HG03460 (cell line): ENCODE measurements at regions not wholly inside any gene's neighbourhood (a gene's known extent, or its start where the extent isn't known, plus 50 kb on each side); places are given as distances from the start of the nearest gene placed in this dataset.
"Not testable (repeated sequence)": the region's sequence is repeated elsewhere in the genome, so short reads cannot be mapped to it uniquely, and the experiment has no call there.

Experiments used
- ATAC-seq: cut with Tn5 transposase; IDR thresholded peaks from one replicate; pipeline ENCODE4 v1.9.1; 2021; ENCODE audit not compliant: unreplicated experiment

DNA sequence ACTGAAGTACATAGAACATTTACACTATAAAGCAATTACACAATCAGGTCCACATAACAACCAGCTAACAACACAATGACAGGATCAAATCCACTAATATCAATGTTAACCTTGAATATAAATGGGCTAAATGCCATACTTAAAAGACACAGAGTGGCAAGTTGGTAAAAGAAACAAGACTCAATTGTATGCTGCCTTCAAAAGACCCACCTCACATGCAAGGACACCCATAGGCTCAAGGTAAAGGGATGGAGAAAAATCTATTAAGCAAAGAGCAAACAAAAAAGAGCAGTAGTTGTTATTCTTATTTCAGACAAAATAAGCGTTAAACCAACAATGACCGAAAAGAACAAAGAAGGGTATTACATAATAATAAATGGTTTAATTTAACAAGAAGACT is 183.3 kb downstream of the PYDC2 start:
- no peak for ATAC-seq

DNA sequence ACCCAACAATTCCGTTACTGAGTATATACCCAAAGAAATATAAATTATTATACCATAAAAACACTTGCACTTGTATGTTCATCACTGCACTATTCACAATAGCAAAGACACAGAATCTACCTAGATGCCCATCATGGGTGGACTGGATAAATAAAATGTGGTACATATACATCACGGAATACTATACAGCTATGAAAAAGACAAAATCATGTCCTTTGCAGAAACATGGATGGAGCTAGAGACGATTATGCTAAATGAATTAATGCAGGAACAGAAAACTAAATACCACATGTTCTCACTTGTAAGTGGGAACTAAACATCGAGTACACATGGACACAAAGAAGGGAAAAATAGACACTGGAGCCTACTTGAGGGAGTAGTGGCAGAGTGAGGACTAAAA is 185.3 kb downstream of the PYDC2 start:
- no peak for ATAC-seq

- ATAC-seq, result no peak
Observed at GRCh38 chr3:191648787-191649186, 187.8 kb downstream of the PYDC2 start.

- ATAC-seq, result no peak
Observed at GRCh38 chr3:191649626-191650025, 188.7 kb downstream of the PYDC2 start.

- ATAC-seq, result not testable (repeated sequence)
Observed at GRCh38 chr3:191658781-191659419, 197.9 kb downstream of the PYDC2 start.

DNA sequence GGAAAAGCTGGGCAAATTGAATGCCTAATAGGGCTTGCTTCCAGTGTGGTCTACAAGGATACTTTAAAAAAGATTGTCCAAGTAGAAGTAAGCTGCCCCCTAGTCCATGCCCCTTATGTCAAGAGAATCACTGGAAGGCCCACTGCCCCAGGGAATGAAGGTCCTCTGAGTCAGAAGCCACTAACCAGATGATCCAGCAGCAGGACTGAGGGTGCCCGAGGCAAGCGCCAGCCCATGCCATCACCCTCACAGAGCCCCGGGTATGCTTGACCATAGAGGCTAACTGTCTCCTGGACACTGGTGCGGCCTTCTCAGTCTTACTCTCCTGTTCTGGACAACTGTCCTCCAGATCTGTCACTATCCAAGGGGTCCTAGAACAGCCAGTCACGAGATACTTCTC is 201.2 kb downstream of the PYDC2 start:
- ATAC-seq, result not testable (repeated sequence)

- no peak for ATAC-seq
Observed at GRCh38 chr3:191680989-191681597, 220.1 kb downstream of the PYDC2 start.

DNA sequence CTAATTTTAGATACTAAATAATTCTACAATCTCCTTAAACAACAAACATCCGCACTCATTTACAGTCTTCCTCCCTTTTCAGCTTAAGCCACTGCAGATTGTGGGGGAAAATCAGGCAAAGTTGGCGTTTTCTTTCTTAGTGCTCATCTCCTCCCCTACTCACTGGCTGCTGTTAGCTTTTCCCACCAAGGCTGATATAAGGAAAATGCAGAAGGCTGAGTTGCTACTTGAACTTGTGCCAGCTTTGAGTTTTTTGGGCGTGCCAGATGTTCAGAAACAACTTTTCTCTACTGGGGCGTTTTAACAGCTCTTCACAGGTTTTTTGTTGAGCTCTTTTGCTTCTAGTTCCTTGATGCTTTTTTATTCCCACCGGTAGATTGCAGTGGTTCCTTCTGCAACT is 222.0 kb downstream of the PYDC2 start:
- ATAC-seq, result no peak

DNA sequence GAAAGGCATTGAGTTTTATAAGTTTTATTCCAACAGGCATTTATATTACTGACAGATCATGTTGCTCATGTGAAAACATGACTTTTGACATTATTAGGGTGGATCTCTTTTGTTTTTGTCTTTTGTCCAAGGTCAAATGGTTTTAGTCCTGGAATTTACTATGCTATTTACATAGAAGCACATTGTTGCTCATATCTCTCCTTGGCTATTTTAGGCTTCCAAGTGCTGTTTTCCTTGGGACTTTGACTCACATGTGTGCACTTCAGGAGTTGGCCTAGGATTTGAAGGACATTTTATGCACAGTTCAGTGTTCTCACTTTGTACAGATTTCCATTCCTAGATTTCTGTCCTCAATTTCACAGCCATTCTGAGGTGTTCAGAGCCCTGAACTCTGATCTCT is 225.7 kb downstream of the PYDC2 start:
- no peak for ATAC-seq

DNA sequence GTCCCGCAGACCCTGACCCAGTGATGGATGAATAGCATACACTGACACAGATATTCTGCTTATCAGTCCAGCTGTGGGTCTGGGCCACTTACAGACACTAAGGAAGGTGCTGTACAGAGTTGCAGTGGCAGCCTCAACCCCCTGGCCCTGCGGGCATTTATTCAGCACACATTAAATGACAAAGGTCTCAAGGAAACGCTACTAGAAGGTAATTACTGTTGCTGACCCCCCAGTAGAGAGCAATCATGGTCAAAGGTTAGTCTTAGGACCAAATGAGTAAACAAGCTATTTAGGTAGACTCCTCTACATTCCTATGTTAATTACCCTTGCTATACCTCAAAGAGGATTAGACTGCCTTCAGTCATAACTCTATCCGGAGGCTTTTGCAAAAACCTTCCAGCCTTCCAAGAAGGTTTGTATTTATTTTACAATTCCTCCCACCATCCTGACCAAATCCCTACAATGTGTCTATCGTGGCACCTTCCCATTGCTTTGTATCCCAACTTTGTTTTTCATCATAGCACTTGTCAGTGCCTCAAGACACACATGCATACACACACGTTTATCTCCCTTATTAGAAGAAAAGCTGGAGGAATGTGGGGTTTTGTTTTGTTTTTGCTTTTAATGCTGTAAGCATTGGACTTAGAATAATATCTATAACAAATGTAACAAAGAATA is 227.9 kb downstream of the PYDC2 start:
- no peak for ATAC-seq

- ATAC-seq, result not testable (repeated sequence)
Observed at GRCh38 chr3:191691184-191691583, 230.2 kb downstream of the PYDC2 start.

DNA sequence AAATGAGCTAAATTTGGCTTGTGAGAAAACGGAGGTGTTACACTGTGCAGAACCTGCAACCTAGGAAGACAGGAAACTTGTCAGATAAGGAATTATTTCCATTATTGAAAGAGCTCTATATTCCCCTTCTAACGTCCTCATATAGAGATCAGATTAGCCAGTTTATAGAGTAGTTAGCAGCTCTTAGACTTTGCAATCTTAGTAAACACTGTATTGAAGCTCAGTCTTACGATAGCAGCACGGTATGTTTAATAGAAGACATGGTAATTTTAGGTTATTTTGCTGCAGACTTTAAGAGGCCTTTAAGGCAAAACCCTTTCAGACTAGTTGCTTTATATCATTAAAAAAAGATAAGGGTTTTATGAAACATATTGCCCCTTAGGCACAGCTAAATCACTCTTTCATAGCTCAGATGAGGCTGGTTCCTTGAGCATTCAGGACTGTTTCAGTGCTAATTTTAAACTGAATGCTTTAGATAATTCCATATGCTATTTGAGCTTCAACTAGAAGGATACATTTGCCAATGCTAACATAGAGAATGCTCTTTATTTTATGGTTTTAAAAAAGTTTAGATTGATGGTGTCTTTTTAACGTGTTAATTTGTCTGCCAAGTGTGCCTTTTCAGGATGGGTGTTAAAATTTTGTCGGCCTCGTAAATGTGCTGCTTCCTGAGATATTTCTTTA is 234.3 kb downstream of the PYDC2 start:
- no peak for ATAC-seq

DNA sequence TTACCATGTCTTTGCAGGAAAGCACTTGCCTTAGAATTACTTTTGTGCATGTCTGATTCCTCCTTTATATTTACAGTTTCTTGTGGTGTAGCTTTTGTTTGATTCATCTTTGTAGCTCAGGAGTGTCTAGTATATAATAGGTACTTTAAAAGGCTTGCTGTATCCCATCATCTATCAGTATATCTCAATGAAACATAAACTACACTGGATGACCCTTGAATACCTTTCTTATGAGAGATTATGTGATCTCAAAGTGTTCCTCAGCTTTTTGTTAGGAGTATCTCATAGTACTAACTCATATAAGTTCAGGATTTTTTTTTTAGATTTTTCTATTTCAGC is 234.8 kb downstream of the PYDC2 start:
- ATAC-seq, result no peak

- no peak for ATAC-seq
Observed at GRCh38 chr3:191696348-191696747, 235.4 kb downstream of the PYDC2 start.

DNA sequence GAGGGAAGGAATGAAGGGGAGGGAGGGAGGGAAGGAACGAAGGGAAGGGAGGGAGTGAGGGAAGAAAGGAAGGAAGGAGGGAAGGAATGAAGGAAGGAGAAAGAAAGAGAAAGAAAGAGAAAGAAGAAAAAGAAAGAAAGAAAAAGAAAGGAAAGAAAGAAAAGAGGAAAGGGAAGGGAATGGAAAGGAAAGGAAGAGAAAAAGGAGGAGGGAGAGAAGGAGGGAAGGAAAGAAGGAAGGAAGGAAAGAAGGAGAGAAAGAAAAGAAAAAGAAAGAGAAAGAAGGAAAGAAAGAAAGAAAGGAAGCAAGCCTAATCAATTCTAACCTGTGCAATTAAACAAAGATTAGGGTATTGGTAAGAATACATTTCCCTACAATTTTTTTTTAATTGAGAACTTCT is 238.6 kb downstream of the PYDC2 start:
- no peak for ATAC-seq

- no peak for ATAC-seq
Observed at GRCh38 chr3:191702121-191702520, 241.2 kb downstream of the PYDC2 start.

DNA sequence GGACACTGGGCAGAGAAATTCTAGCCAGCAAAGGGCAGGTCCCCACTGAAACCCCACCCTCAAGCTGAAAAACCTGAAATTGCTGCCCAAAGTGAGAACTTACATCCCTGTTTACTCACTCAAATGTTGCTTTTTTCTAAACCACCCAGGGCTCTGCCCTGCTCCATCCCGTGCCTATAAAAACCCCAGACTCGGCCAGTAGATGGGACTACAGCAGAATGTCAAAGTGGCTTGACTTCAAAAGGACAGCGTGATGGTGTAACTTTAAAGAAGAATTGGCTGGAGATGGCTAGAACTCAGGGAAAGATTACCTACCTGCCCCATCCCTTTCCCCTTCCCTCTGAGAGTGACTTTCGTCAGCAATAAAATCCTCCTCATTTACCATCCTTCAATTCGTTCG is 246.9 kb downstream of the PYDC2 start:
- ATAC-seq, result no peak

- ATAC-seq, result no peak
Observed at GRCh38 chr3:191715585-191715984, 254.6 kb downstream of the PYDC2 start.

DNA sequence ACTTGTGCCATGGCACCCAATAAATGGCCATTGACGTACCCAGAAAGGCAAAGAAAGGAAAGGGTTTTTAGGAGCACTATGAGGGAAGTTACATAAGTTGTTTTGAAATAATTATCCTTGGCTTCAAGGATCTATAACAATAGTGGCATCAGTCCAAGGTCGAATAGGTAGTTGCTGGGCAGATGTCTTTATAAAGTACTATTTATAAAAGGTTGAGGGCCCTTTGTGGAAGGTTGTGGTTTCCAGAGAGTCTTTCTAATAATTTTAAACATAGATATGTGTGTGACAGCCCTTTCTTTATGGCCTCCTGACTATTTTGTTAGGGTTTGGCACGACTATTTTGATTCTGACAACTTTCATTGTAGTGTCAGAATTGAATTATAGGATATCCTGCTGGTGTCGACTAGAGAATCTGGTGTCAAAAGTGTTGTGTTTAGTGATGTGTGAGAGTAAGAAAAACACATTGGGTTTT is 260.5 kb downstream of the PYDC2 start:
- ATAC-seq, result no peak

GRCh38 chr3:191721990-191722389 is 261.0 kb downstream of the PYDC2 start:
- ATAC-seq, result no peak

DNA sequence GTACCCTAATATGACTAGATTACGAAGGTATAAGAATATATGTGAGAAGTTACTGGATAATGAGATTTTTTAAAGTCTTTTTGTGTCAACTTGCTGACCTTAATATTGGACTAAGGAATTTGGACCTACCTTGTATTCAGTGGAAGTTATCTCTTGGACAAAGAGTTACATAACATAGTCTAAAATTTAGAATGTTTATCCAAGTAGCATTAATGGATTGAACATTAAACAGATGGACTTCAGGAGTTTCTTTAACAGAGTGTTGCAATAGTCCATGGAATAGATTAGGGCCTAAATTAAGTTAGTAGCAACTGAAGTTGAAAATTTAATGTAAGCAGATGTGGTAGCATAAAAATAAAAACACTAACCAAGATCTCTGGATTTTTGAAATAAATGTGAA is 266.4 kb downstream of the PYDC2 start:
- ATAC-seq, result no peak

DNA sequence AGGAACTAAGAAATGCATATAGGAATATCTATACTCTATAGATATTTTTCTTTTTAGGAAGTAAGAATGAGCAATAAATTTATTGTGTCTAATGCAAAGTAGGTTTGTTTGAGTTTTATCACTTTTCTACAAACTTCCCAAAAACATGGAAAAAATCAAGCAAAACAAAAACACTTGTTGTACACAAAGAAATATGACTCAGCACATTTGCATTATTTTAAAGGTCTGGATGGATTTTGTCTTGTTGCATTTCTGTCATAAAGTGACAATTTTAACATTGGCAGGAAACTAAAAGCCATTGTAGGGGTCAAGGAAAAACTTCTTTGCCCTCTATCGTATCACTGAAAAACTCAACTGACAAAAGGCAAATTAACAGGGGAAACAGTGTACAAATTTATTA is 267.2 kb downstream of the PYDC2 start:
- no peak for ATAC-seq
